Progenitor cell of endocrine pancreas (in vitro differentiated cells): ENCODE measurements at regions not wholly inside any gene's neighbourhood (a gene's known extent, or its start where the extent isn't known, plus 50 kb on each side); places are given as distances from the start of the nearest gene placed in this dataset.
A peak's percentile ranks its signal among the peaks of the same experiment; 100 is the strongest.

Experiments used
- DNase-seq: peaks from one replicate; pipeline ENCODE4 v3.0.0; 2021; ENCODE audit warnings: low spot score; ENCODE audit not compliant: unreplicated experiment
- H3K27ac Mint-ChIP-seq: 2 replicates; pipeline ENCODE4 v1.8.0; 2021; ENCODE audit warnings: mild to moderate bottlenecking, moderate library complexity, mixed read lengths
- H3K27me3 Mint-ChIP-seq: 2 replicates; pipeline ENCODE4 v1.8.0; 2021; ENCODE audit warnings: mixed read lengths
- H3K36me3 Mint-ChIP-seq: 2 replicates; pipeline ENCODE4 v1.8.0; 2022; ENCODE audit warnings: mixed read lengths; ENCODE audit not compliant: insufficient read depth
- H3K4me1 Mint-ChIP-seq: 2 replicates; pipeline ENCODE4 v1.8.0; 2021; ENCODE audit warnings: low read depth, mixed read lengths
- H3K4me3 Mint-ChIP-seq: 2 replicates; pipeline ENCODE4 v1.8.0; 2021; ENCODE audit warnings: low read depth, mild to moderate bottlenecking, moderate library complexity, mixed read lengths
- H3K9me3 Mint-ChIP-seq: 2 replicates; pipeline ENCODE4 v1.8.0; 2021; ENCODE audit warnings: low read depth, mixed read lengths
- TF ChIP-seq, protein P1 (sequence below): fragments of 200-600 bp; sonication (generic); IDR thresholded peaks from one replicate; pipeline ENCODE4 v1.5.0; 2021; ENCODE audit warnings: antibody characterized with exemption, mild to moderate bottlenecking; ENCODE audit not compliant: unreplicated experiment

DNA sequence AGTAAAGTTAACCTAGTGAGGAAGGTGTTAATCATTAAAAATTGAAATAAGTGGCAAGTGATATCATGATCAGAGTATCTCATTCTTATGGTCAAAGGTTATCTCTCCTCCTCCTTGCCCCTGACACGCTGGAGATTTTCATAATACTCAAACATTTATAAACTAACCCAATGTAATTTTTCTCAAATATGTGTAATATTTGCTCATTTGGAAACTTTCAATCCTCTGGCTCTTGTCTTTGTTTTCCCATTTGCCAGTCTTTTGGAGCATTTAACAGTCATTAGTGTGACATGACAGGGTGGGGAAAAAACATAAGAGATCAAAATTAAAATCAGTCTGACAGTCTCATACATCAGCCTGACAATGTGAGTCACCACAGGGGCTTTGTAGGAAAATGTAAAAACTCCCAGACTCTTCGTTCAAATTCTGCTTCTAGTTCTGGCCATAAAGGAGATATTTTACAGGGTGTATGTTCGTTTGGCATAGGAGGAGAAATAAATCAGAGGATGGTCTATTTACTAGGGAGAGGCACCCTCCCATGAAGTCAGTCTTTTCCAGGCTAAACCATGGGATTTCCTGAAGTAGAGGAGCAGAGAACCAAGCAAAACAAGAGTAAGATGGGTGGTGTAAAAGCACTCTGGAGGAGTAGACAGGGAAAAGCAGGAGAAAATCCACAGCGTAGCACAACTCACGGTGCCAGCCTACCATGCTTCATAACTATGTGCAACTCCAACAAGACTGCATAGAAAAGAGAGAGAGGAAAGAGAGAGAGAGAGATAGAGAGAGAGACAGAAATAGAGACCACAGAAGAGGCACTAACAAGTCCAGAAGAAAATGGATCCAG is 369.2 kb upstream of the PDE3A start:
- Mint-ChIP-seq H3K4me3 (no peak overlapping the region), H3K27ac (peak overlapping the region; percentile 92), H3K9me3 (peaks cover 13% of the 10 kb centered on the region), H3K27me3 (no peaks in the 10 kb centered on the region), H3K4me1 (peaks cover 39% of the 10 kb centered on the region), H3K36me3 (peaks cover 5% of the 10 kb centered on the region)
- no peak for DNase-seq
- TF ChIP-seq, protein P1, sequence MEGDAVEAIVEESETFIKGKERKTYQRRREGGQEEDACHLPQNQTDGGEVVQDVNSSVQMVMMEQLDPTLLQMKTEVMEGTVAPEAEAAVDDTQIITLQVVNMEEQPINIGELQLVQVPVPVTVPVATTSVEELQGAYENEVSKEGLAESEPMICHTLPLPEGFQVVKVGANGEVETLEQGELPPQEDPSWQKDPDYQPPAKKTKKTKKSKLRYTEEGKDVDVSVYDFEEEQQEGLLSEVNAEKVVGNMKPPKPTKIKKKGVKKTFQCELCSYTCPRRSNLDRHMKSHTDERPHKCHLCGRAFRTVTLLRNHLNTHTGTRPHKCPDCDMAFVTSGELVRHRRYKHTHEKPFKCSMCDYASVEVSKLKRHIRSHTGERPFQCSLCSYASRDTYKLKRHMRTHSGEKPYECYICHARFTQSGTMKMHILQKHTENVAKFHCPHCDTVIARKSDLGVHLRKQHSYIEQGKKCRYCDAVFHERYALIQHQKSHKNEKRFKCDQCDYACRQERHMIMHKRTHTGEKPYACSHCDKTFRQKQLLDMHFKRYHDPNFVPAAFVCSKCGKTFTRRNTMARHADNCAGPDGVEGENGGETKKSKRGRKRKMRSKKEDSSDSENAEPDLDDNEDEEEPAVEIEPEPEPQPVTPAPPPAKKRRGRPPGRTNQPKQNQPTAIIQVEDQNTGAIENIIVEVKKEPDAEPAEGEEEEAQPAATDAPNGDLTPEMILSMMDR = no peak

DNA sequence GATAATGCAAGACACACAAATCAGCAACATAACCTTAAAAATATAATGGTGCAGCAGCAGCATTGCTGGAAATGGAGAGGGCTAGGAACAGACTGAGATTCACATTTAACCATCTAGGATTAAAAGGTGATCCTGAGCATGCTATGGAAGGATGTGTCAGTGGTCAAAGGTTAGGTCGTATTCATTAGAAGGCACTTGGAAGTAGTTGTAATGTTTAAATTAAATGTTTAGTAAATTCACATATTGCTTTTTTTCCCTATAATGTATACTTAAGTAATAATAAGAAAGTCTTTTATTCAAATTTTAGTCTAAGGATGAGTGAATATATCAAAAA is 368.6 kb upstream of the PDE3A start:
- Mint-ChIP-seq H3K27ac (peak overlapping the region; percentile 92), H3K4me1 (peaks cover 39% of the 10 kb centered on the region), H3K36me3 (peaks cover 5% of the 10 kb centered on the region), H3K9me3 (peaks cover 13% of the 10 kb centered on the region), H3K27me3 (no peaks in the 10 kb centered on the region), H3K4me3 (no peak overlapping the region)
- TF ChIP-seq, protein P1 = no peak
- no peak for DNase-seq

DNA sequence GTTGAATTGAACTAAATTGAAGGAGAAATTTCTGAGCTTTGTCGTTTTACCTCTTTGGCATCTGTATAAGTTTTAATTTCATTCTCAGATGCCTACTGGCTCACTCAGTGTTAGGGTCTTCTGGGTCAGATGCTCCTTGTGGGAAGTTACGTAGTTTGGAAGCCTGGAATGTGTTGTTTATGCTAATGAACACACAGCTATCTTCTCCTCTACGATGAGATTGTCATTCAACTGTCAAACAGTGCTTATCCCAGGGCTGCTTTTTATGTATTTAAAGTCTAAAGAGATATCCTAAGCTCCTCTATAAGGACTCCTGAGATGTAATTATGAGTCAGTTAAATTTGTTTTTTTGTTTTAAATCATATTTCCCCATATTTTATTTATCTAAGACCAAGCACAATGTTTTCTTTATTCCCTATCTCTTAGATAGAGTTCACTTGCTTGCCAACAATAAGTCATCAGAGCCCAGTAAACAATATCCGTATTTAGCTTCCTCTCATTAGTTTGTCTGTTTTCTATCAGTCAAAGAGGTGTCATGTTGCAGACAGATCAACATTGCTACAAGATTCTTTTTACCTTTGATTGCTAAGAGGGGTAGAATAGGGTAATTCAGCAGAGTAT is 368.0 kb upstream of the PDE3A start:
- peaks cover 13% of the 10 kb centered on the region for H3K9me3 Mint-ChIP-seq
- no peak overlapping the region for H3K27ac Mint-ChIP-seq
- no peak for DNase-seq
- peaks cover 5% of the 10 kb centered on the region for H3K36me3 Mint-ChIP-seq
- peaks cover 44% of the 10 kb centered on the region for H3K4me1 Mint-ChIP-seq
- H3K27me3 Mint-ChIP-seq = no peaks in the 10 kb centered on the region
- TF ChIP-seq, protein P1 = no peak
- no peak overlapping the region for H3K4me3 Mint-ChIP-seq

DNA sequence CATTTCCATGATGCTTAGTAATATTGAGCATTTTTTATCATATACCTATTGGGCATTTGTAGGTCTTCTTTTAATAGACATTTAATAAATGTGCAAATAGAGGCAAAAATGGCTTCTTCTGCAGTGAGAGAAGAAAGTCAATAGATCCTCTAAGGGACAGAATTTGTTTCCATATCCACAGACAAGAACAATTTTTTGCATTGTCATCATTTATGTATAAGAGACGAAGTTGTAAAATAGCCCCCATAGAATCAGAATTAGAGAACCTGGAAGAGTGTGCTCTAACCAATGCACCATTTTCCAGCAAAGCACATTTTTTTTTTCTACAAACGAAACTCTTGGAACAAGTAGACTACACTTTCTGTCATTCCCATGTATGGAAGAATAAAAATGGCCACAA is 365.1 kb upstream of the PDE3A start:
- peaks cover 5% of the 10 kb centered on the region for H3K36me3 Mint-ChIP-seq
- H3K27me3 Mint-ChIP-seq = no peaks in the 10 kb centered on the region
- H3K27ac Mint-ChIP-seq = no peak overlapping the region
- H3K9me3 Mint-ChIP-seq = peaks cover 13% of the 10 kb centered on the region
- DNase-seq = no peak
- no peak overlapping the region for H3K4me3 Mint-ChIP-seq
- H3K4me1 Mint-ChIP-seq = peaks cover 41% of the 10 kb centered on the region
- TF ChIP-seq, protein P1 = no peak

DNA sequence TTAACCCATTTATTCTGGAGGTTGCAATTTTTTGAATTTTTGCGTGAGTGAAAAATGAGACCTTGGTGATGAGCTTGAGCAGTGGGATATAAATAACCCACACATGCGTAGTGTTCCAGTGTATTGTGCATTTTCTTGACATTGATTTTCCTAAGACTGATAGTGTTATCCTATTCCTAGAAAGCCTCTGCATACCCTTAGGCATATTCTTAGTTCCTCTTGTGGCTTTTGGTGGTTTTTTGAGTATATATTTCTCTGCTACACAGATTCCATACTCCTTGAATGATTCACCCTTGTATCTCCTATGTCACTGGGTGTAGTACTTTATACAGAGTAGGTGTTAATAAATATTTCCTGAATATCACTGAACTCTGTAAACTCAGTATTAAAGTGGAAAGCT is 363.4 kb upstream of the PDE3A start:
- Mint-ChIP-seq H3K36me3 (peaks cover 8% of the 10 kb centered on the region), H3K27me3 (no peaks in the 10 kb centered on the region), H3K27ac (peak overlapping the region; percentile 10), H3K4me1 (peaks cover 26% of the 10 kb centered on the region), H3K4me3 (no peak overlapping the region), H3K9me3 (peaks cover 18% of the 10 kb centered on the region)
- TF ChIP-seq, protein P1 = no peak
- DNase-seq = no peak
